ENCODE measurements at regions not wholly inside any gene's neighbourhood (a gene's known extent, or its start where the extent isn't known, plus 50 kb on each side); places are given as distances from the start of the nearest gene placed in this dataset.
"Not testable (repeated sequence)": the region's sequence is repeated elsewhere in the genome, so short reads cannot be mapped to it uniquely, and the experiment has no call there.

GRCh38 chr12:59055204-59055860, 135.0 kb upstream of the LRIG3 start:
- intact Hi-C loops (cut with DNase I) = no loop called here
- Histone ChIP-seq H3K36me3 (replicated peaks in 1 of 2) (no peaks in the 10 kb centered on the region), H3K9me3 (replicated peaks in 1 of 3) (no peaks in the 10 kb centered on the region), H3K27ac (no peak overlapping the region), H3K27me3 (no peaks in the 10 kb centered on the region), H3K4me3 (no peak overlapping the region), H3K4me1 (replicated peaks in 1 of 2) (no peaks in the 10 kb centered on the region)
- no peak for DNase-seq
- WGBS, 4 donors = 0 to 2% (median 0%) methylated on average over 1 of the region's 1 CpG
- TF ChIP-seq CTCF (IDR thresholded peaks at IDR 0.05) = no peak
- no peak for TF ChIP-seq POLR2A (IDR thresholded peaks at IDR 0.05)

GRCh38 chr12:59053266-59053899, 133.1 kb upstream of the LRIG3 start:
- H3K4me3 ChIP-seq; H3K36me3 ChIP-seq (replicated peaks in 1 of 2); H3K27me3 ChIP-seq; H3K4me1 ChIP-seq (replicated peaks in 1 of 2); intact Hi-C loops (cut with DNase I); DNase-seq; H3K27ac ChIP-seq; H3K9me3 ChIP-seq (replicated peaks in 1 of 3): not testable (repeated sequence)
- 79 to 89% (median 84%) methylated on average over 11 of the region's 11 CpGs for WGBS, 4 donors

- Histone ChIP-seq H3K27ac (no peak overlapping the region), H3K27me3 (no peaks in the 10 kb centered on the region), H3K4me3 (no peak overlapping the region), H3K4me1 (replicated peaks in 1 of 2) (no peaks in the 10 kb centered on the region), H3K9me3 (replicated peaks in 1 of 3) (no peaks in the 10 kb centered on the region), H3K36me3 (replicated peaks in 1 of 2) (no peaks in the 10 kb centered on the region)
- no peak for DNase-seq
- no peak for TF ChIP-seq CTCF (IDR thresholded peaks at IDR 0.05)
- no peak for TF ChIP-seq POLR2A (IDR thresholded peaks at IDR 0.05)
- WGBS, 4 donors = 50 to 60% (median 51%) methylated on average over 2 of the region's 2 CpGs
- intact Hi-C loops (cut with DNase I) = no loop called here
Measured at GRCh38 chr12:59046763-59047534, 126.6 kb upstream of the LRIG3 start.

- Histone ChIP-seq H3K4me1 (replicated peaks in 1 of 2) (no peaks in the 10 kb centered on the region), H3K9me3 (replicated peaks in 1 of 3) (no peaks in the 10 kb centered on the region), H3K27me3 (no peaks in the 10 kb centered on the region), H3K36me3 (replicated peaks in 1 of 2) (no peaks in the 10 kb centered on the region), H3K27ac (no peak overlapping the region), H3K4me3 (no peak overlapping the region)
- intact Hi-C loops (cut with DNase I) = no loop called here
- no peak for TF ChIP-seq CTCF (IDR thresholded peaks at IDR 0.05)
- no peak for TF ChIP-seq POLR2A (IDR thresholded peaks at IDR 0.05)
- DNase-seq = no peak
- WGBS, 4 donors = 70 to 87% (median 80%) methylated on average over 2 of the region's 2 CpGs
Measured at GRCh38 chr12:59044791-59045190, 124.5 kb upstream of the LRIG3 start.
